Ovary (tissue), 3 donors: ENCODE measurements at regions not wholly inside any gene's neighbourhood (a gene's known extent, or its start where the extent isn't known, plus 50 kb on each side); places are given as distances from the start of the nearest gene placed in this dataset.

Experiments used
- CTCF ChIP-seq, 3 donors: fragments of 450-650 bp in 2 of 3; fragments of 200-600 bp in 1 of 3; IDR thresholded peaks; one replicate each; pipeline versions ENCODE4 v1.5.1 to v1.8.0; 2016 to 2022; ENCODE audit warnings: antibody characterized with exemption in 3 of 3, mild to moderate bottlenecking in 1 of 3
- EP300 ChIP-seq: sonication (generic); formaldehyde crosslinking; IDR thresholded peaks from one replicate; pipeline ENCODE4 v1.6.1; 2017; ENCODE audit warnings: antibody characterized with exemption
- POLR2A ChIP-seq: fragments of 450-650 bp; IDR thresholded peaks from one replicate; pipeline ENCODE4 v1.6.1; 2017; ENCODE audit warnings: antibody characterized with exemption, mild to moderate bottlenecking, moderate library complexity
- donor health status: DM: no; HTN: no; CAD: no.

- TF ChIP-seq CTCF (IDR thresholded peaks at IDR 0.05) (no peak), POLR2A (no peak), EP300 (no peak)
Measured at GRCh38 chr2:7913974-7914373, 767.9 kb upstream of the ID2 start.
